Fibroblast of the aortic adventitia (primary cell): ENCODE measurements at regions not wholly inside any gene's neighbourhood (a gene's known extent, or its start where the extent isn't known, plus 50 kb on each side); places are given as distances from the start of the nearest gene placed in this dataset.

Experiments used
- DNase-seq: peaks from one replicate; pipeline ENCODE4 v3.0.0-alpha.2; 2010; ENCODE audit warnings: low read depth
- H3K4me3 ChIP-seq: 2 replicates; pipeline ENCODE4 v1.5.1; 2011; ENCODE audit warnings: low read depth, mild to moderate bottlenecking, control low read depth, low read length, moderate library complexity
- CTCF ChIP-seq: IDR thresholded peaks from 2 replicates; pipeline ENCODE4 v1.5.1; 2011; ENCODE audit warnings: mild to moderate bottlenecking, low read length, control low read depth, inconsistent platforms; ENCODE audit not compliant: insufficient read depth

GRCh38 chr9:34797367-34797766 lies 87.4 kb upstream of the CCL21 start:
- DNase-seq = no peak
- H3K4me3 ChIP-seq = no peak overlapping the region
- no peak for TF ChIP-seq CTCF

- no peak for DNase-seq
- H3K4me3 ChIP-seq = no peak overlapping the region
- no peak for TF ChIP-seq CTCF
Measured at GRCh38 chr9:34796924-34797323, 87.0 kb upstream of the CCL21 start.

- H3K4me3 ChIP-seq = no peak overlapping the region
- no peak for TF ChIP-seq CTCF
- DNase-seq = no peak
Measured at GRCh38 chr9:34793428-34793827, 83.5 kb upstream of the CCL21 start.

GRCh38 chr9:34783951-34784487 lies 74.1 kb upstream of the CCL21 start:
- no peak overlapping the region for H3K4me3 ChIP-seq
- TF ChIP-seq CTCF = no peak
- DNase-seq = no peak

GRCh38 chr9:34782372-34782771 lies 72.4 kb upstream of the CCL21 start:
- no peak for DNase-seq
- no peak overlapping the region for H3K4me3 ChIP-seq
- TF ChIP-seq CTCF = no peak

GRCh38 chr9:34777666-34778065 lies 67.7 kb upstream of the CCL21 start:
- TF ChIP-seq CTCF = no peak
- no peak overlapping the region for H3K4me3 ChIP-seq
- DNase-seq = no peak

- no peak overlapping the region for H3K4me3 ChIP-seq
- DNase-seq = no peak
- no peak for TF ChIP-seq CTCF
Measured at GRCh38 chr9:34773955-34774354, 64.0 kb upstream of the CCL21 start.
